ENCODE measurements at regions not wholly inside any gene's neighbourhood (a gene's known extent, or its start where the extent isn't known, plus 50 kb on each side); places are given as distances from the start of the nearest gene placed in this dataset.

- no peaks in the 10 kb centered on the region for H3K4me1 ChIP-seq
- H3K36me3 ChIP-seq (replicated peaks in 1 of 2; ENCODE audit: insufficient read depth in 1 of 2, low read depth in 2 of 2), result no peaks in the 10 kb centered on the region
- intact Hi-C loops (cut with DNase I), result no loop called here
- no peaks in the 10 kb centered on the region for H3K9me3 ChIP-seq
- H3K4me3 ChIP-seq, result no peak overlapping the region
- ATAC-seq (no peak), DNase-seq (no peak)
- no peaks in the 10 kb centered on the region for H3K27me3 ChIP-seq
- no peak overlapping the region for H3K27ac ChIP-seq
- TF ChIP-seq CTCF (IDR thresholded peaks at IDR 0.05), result no peak
- 48% methylated on average over 6 of the region's 6 CpGs for WGBS, 2 donors
Measured at GRCh38 chr11:127656116-127656836, 655.7 kb upstream of the KIRREL3 start.

- Histone ChIP-seq H3K9me3 (no peaks in the 10 kb centered on the region), H3K4me1 (no peaks in the 10 kb centered on the region), H3K27me3 (no peaks in the 10 kb centered on the region), H3K4me3 (no peak overlapping the region), H3K27ac (no peak overlapping the region), H3K36me3 (replicated peaks in 1 of 2; ENCODE audit: insufficient read depth in 1 of 2, low read depth in 2 of 2) (no peaks in the 10 kb centered on the region)
- DNase-seq, result no peak
- ATAC-seq, result no peak
- intact Hi-C loops (cut with DNase I), result no loop called here
- WGBS, 2 donors, result 77 to 78% methylated on average over 4 of the region's 4 CpGs
- no peak for TF ChIP-seq POLR2A (IDR thresholded peaks at IDR 0.05)
- no peak for TF ChIP-seq CTCF (IDR thresholded peaks at IDR 0.05)
Measured at GRCh38 chr11:127653076-127653475, 652.5 kb upstream of the KIRREL3 start.

GRCh38 chr11:127651888-127652221 is 651.3 kb upstream of the KIRREL3 start:
- ATAC-seq (no peak), DNase-seq (no peak)
- Histone ChIP-seq H3K9me3 (no peaks in the 10 kb centered on the region), H3K4me1 (no peaks in the 10 kb centered on the region), H3K4me3 (no peak overlapping the region), H3K27ac (no peak overlapping the region), H3K27me3 (no peaks in the 10 kb centered on the region), H3K36me3 (replicated peaks in 1 of 2; ENCODE audit: insufficient read depth in 1 of 2, low read depth in 2 of 2) (no peaks in the 10 kb centered on the region)
- WGBS, 2 donors, result 61 to 69% methylated on average over 1 of the region's 1 CpG
- intact Hi-C loops (cut with DNase I), result no loop called here
- TF ChIP-seq CTCF (IDR thresholded peaks at IDR 0.05), result no peak
- no peak for TF ChIP-seq POLR2A (IDR thresholded peaks at IDR 0.05)

- no peak overlapping the region for H3K27ac ChIP-seq
- H3K4me1 ChIP-seq, result no peaks in the 10 kb centered on the region
- no peak for TF ChIP-seq POLR2A (IDR thresholded peaks at IDR 0.05)
- TF ChIP-seq CTCF (IDR thresholded peaks at IDR 0.05), result no peak
- H3K27me3 ChIP-seq, result no peaks in the 10 kb centered on the region
- no peaks in the 10 kb centered on the region for H3K9me3 ChIP-seq
- no peaks in the 10 kb centered on the region for H3K36me3 ChIP-seq (replicated peaks in 1 of 2; ENCODE audit: insufficient read depth in 1 of 2, low read depth in 2 of 2)
- intact Hi-C loops (cut with DNase I), result no loop called here
- H3K4me3 ChIP-seq, result no peak overlapping the region
- 55 to 62% methylated on average over 5 of the region's 5 CpGs for WGBS, 2 donors
- no peak for DNase-seq
- no peak for ATAC-seq
Measured at GRCh38 chr11:127651175-127651887, 650.8 kb upstream of the KIRREL3 start.

GRCh38 chr11:127649958-127650357 is 649.4 kb upstream of the KIRREL3 start:
- Histone ChIP-seq H3K4me3 (no peak overlapping the region), H3K4me1 (no peaks in the 10 kb centered on the region), H3K27me3 (no peaks in the 10 kb centered on the region), H3K36me3 (replicated peaks in 1 of 2; ENCODE audit: insufficient read depth in 1 of 2, low read depth in 2 of 2) (no peaks in the 10 kb centered on the region), H3K27ac (no peak overlapping the region), H3K9me3 (no peaks in the 10 kb centered on the region)
- DNase-seq, result no peak
- ATAC-seq, result no peak
- 92 to 100% methylated on average over 1 of the region's 1 CpG for WGBS, 2 donors
- TF ChIP-seq POLR2A (IDR thresholded peaks at IDR 0.05) (no peak), CTCF (IDR thresholded peaks at IDR 0.05) (no peak)
- intact Hi-C loops (cut with DNase I), result no loop called here

All from body of pancreas (tissue), 4 donors.